ENCODE measurements at regions not wholly inside any gene's neighbourhood (a gene's known extent, or its start where the extent isn't known, plus 50 kb on each side); places are given as distances from the start of the nearest gene placed in this dataset.
A peak's percentile ranks its signal among the peaks of the same experiment; 100 is the strongest.

DNA sequence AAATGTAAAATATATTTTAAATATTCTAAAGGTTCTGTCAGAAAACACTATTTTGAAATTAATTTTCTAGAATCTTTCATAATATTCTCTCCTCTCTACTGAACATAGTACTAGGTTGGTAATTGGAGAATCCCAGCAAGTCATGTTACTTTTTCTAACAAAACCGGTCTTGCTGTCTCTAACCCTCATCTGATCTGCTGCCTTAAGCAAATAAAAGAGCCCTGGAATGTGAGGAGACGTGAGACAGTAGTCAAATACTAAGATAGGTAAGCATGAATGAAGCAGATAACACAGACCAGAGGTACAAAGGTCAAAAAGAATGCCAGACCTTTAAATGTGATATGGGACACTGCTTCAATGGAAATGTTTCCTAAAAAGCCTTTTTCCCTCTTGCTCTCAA, 462.4 kb upstream of the NUPR2 start:
- Histone ChIP-seq H3K27me3 (no peaks in the 10 kb centered on the region), H3K36me3 (no peaks in the 10 kb centered on the region), H3K9me3 (no peaks in the 10 kb centered on the region), H3K27ac (no peak overlapping the region), H3K4me3 (no peak overlapping the region), H3K4me1 (no peaks in the 10 kb centered on the region)
- TF ChIP-seq POLR2A (IDR thresholded peaks at IDR 0.05): no peak
- TF ChIP-seq, protein P1, sequence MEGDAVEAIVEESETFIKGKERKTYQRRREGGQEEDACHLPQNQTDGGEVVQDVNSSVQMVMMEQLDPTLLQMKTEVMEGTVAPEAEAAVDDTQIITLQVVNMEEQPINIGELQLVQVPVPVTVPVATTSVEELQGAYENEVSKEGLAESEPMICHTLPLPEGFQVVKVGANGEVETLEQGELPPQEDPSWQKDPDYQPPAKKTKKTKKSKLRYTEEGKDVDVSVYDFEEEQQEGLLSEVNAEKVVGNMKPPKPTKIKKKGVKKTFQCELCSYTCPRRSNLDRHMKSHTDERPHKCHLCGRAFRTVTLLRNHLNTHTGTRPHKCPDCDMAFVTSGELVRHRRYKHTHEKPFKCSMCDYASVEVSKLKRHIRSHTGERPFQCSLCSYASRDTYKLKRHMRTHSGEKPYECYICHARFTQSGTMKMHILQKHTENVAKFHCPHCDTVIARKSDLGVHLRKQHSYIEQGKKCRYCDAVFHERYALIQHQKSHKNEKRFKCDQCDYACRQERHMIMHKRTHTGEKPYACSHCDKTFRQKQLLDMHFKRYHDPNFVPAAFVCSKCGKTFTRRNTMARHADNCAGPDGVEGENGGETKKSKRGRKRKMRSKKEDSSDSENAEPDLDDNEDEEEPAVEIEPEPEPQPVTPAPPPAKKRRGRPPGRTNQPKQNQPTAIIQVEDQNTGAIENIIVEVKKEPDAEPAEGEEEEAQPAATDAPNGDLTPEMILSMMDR (IDR thresholded peaks at IDR 0.05): no peak
- 23% methylated on average over 2 of the region's 2 CpGs for WGBS (ENCODE audit: insufficient coverage, low coverage, low lambda C conversion rate, missing lambda C conversion rate)
- ATAC-seq (no peak), DNase-seq (no peak)
- intact Hi-C loops (cut with DNase I): no loop called here

DNA sequence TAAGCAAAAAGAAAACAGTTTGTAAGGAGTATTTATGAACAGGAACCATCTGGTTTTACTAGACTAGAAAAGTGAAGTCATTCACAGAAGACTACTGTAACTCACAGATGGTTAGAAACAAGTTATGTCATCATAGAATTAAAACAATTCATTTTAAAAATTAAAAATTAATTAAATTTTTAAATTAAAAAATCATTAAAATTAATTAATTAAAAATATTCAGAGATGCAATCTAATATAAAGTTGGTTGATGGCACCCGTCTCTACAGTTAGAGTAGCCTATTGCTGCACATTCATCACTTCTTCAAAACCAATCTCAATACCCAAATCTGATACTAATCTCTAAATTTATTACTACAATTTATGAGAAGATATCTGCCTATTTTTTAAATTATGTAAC, 454.8 kb upstream of the NUPR2 start:
- Histone ChIP-seq H3K4me3 (no peak overlapping the region), H3K4me1 (no peaks in the 10 kb centered on the region), H3K9me3 (no peaks in the 10 kb centered on the region), H3K36me3 (no peaks in the 10 kb centered on the region), H3K27ac (no peak overlapping the region), H3K27me3 (no peaks in the 10 kb centered on the region)
- TF ChIP-seq, protein P1 (IDR thresholded peaks at IDR 0.05): no peak
- TF ChIP-seq POLR2A (IDR thresholded peaks at IDR 0.05): no peak
- ATAC-seq (no peak), DNase-seq (no peak)
- 56% methylated on average over 1 of the region's 1 CpG for WGBS (ENCODE audit: insufficient coverage, low coverage, low lambda C conversion rate, missing lambda C conversion rate)
- intact Hi-C loops (cut with DNase I): no loop called here

DNA sequence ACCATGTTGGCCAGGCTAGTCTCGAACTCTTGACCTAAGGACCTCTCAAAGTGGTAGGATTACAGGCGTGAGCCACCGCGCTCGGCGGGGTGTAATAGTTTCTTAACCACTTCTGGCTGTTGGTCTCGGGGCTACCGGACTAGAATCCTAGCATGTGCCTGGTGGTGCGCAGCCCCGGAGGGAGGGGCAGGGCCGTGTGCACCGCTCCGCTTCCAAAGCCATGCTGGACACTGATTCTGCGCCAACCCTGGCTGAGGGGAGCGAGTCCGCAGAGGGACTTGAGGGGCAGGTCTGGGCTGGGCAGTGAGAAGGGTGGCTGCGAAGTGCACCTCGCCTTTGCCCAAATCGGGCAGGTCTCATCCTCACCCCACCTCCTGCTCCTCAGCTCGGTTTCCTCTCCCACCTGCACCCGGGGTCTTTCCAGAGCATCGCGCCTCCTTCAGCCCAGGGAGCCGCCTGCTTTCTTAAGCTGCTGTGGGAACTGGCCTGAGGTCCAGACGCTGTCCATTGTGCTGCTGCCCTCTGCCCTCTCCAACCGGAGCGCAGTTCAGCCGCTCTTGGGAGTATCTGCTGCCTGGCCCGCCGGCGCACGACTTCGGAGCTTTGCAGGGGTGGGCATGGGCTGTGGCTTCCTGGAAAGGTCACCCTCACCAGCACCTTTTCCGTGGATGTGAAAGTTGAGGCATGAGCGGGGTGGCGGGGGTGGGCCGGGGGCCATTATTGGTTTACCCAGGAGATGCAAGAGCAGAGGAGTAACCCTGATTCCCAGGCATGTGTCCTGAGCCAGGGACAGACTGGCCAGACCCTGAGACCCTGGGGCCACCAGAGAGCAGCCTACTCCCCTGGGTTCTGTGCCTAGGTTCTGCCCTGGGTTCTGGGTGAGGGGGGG, 422.6 kb upstream of the NUPR2 start:
- no peak for DNase-seq
- intact Hi-C loops (cut with DNase I): loop anchor here in 1 of 2 donors (10.0 kb wide), 1 partner anchor 64 kb away; no protein-coding TSS in a partner anchor
- Histone ChIP-seq H3K27me3 (no peaks in the 10 kb centered on the region), H3K27ac (no peak overlapping the region), H3K36me3 (no peaks in the 10 kb centered on the region), H3K4me1 (no peaks in the 10 kb centered on the region), H3K9me3 (no peaks in the 10 kb centered on the region), H3K4me3 (peak overlapping the region in 1 of 3 donors; percentile 27)
- no peak for ATAC-seq
- no peak for TF ChIP-seq POLR2A (IDR thresholded peaks at IDR 0.05)
- TF ChIP-seq, protein P1 (IDR thresholded peaks at IDR 0.05): no peak
- WGBS (ENCODE audit: insufficient coverage, low coverage, low lambda C conversion rate, missing lambda C conversion rate): 68% methylated on average over 9 of the region's 37 CpGs

DNA sequence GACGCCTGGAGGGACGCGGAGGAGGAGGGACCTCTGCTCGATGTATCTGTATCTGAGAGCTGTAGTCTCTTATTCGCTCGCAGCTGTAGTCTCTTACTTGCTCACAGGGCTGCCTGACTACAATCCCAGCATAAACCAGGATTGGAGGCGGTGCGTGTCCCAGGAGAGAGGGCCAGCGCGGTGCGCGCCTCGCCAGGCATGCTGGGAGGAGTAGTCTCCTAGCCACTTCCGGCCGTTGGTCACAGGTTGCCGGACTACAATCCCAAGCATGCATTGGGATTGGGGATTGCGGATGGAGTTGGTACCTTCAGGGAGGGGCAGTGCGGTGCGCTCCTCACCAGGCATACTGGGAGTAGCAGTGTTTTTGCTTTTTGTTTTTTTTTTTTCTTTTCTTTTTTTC, 421.7 kb upstream of the NUPR2 start:
- TF ChIP-seq, protein P1 (IDR thresholded peaks at IDR 0.05): no peak
- no peak for TF ChIP-seq POLR2A (IDR thresholded peaks at IDR 0.05)
- peak in 1 of 3 donors; percentile 58 for DNase-seq
- H3K27ac ChIP-seq: no peak overlapping the region
- no peaks in the 10 kb centered on the region for H3K27me3 ChIP-seq
- H3K9me3 ChIP-seq: no peaks in the 10 kb centered on the region
- intact Hi-C loops (cut with DNase I): loop anchor here in 1 of 2 donors (10.0 kb wide), 1 partner anchor 63 kb away; no protein-coding TSS in a partner anchor
- no peaks in the 10 kb centered on the region for H3K4me1 ChIP-seq
- 13% methylated on average over 16 of the region's 19 CpGs for WGBS (ENCODE audit: insufficient coverage, low coverage, low lambda C conversion rate, missing lambda C conversion rate)
- peak overlapping the region in 1 of 3 donors; percentile 27 for H3K4me3 ChIP-seq
- no peaks in the 10 kb centered on the region for H3K36me3 ChIP-seq
- ATAC-seq: peak; percentile 41 to 78 (median 71)

Data from right lobe of liver (tissue), 6 donors.